Keratinocyte (primary cell): ENCODE measurements at regions not wholly inside any gene's neighbourhood (a gene's known extent, or its start where the extent isn't known, plus 50 kb on each side); places are given as distances from the start of the nearest gene placed in this dataset.

ENCODE experiments used
- EZH2 ChIP-seq: IDR thresholded peaks from one replicate; pipeline ENCODE4 v1.6.1; 2012; ENCODE audit warnings: inconsistent platforms, mild to moderate bottlenecking, low read length, moderate library complexity
- TF ChIP-seq, protein P1 (sequence below), 3 experiments: IDR thresholded peaks in 1 of 3; conservative IDR thresholded peaks in 1 of 3; optimal IDR thresholded peaks in 1 of 3; 2 replicates in 2 of 3; 3 replicates in 1 of 3; pipeline versions ENCODE3 to v1.5.1; 2011; ENCODE audit warnings: low read length in 3 of 3, mild to moderate bottlenecking in 3 of 3, moderate library complexity in 2 of 3, control low read depth in 1 of 3, inconsistent platforms in 1 of 3; ENCODE audit not compliant: insufficient read depth in 2 of 3; ENCODE audit errors: extremely low read depth in 1 of 3

DNA sequence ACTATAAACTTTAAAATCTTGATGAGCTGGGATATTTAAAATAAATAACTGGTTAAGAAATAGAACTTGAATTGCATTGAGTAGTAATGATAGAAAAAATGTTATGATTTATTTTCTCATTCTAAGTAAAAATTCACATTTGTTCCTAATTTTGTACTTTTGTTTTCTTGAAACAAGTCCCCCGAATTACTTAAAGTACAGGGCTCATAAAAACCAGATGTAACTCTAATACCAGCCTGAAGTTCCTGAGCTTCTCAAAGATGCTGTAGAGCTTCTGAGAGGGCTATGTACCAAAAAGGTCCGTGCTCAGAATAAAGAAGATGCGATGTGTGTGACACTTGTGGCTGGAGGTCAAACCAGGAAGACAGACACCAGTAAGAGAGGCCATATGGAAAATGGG is 116.1 kb upstream of the TACR1 start:
- TF ChIP-seq, protein P1, sequence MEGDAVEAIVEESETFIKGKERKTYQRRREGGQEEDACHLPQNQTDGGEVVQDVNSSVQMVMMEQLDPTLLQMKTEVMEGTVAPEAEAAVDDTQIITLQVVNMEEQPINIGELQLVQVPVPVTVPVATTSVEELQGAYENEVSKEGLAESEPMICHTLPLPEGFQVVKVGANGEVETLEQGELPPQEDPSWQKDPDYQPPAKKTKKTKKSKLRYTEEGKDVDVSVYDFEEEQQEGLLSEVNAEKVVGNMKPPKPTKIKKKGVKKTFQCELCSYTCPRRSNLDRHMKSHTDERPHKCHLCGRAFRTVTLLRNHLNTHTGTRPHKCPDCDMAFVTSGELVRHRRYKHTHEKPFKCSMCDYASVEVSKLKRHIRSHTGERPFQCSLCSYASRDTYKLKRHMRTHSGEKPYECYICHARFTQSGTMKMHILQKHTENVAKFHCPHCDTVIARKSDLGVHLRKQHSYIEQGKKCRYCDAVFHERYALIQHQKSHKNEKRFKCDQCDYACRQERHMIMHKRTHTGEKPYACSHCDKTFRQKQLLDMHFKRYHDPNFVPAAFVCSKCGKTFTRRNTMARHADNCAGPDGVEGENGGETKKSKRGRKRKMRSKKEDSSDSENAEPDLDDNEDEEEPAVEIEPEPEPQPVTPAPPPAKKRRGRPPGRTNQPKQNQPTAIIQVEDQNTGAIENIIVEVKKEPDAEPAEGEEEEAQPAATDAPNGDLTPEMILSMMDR (optimal IDR thresholded peaks at IDR 0.05 in 1 of 3, IDR thresholded peaks at IDR 0.05 in 1 of 3, conservative IDR thresholded peaks at IDR 0.05 in 1 of 3; ENCODE audit: extremely low read depth in 1 of 3, insufficient read depth in 2 of 3, low read length in 3 of 3), result no peak
- TF ChIP-seq EZH2, result no peak
